NCI-H2107 (cell line): ENCODE measurements at regions not wholly inside any gene's neighbourhood (a gene's known extent, or its start where the extent isn't known, plus 50 kb on each side); places are given as distances from the start of the nearest gene placed in this dataset.
"Not testable (repeated sequence)": the region's sequence is repeated elsewhere in the genome, so short reads cannot be mapped to it uniquely, and the experiment has no call there.

Experiments
- DNase-seq: peaks from one replicate; lab custom pipeline; 2025; lab: John Stamatoyannopoulos, UW

DNA sequence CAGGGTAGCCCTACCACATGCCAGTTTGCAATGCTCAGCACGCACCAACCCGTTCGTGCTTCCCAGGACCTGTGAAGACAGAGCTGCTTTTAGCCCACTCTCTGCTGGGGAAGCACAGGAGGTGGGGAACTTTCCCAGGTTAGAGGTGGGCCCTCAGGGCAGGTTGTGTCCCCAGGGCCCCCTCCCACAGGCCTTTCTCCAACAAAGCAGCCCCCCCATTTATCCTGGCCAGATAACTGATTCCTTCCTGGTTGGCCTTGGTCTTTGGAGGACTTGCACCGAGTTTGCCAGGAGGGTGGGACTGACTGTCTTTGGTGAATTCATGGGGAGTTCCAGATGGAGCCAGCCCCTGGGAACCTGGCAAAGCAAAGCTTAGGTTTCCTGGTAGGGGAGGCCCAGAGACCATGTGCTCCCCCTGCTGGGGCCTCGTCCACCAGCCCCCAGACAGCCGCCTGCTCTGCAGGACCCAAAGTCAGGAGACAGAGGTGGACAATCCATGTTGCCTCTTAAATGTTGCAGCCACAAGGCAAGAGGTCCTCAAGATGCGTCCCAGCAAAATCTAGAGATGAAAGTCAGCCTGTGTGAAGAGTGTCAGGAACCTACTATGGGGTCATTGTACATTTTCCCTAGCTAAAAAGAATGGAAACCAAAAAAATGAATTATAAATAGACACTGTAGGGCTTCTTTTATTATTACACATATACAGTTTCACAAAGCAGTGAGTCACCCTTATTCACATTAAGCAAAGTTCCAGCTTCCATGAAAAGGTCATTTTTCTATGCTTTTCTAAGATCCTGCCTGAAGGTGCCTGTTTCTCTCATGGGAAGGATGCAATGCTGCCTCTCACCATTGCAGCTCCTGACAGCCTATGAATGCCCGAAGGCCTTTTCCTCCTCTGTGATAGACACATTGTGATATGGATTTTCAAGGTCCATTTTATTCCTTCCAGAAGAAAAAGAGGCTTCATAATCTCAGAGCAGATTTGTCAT, 497.8 kb downstream of the PREX1 start:
- DNase-seq: no peak

DNA sequence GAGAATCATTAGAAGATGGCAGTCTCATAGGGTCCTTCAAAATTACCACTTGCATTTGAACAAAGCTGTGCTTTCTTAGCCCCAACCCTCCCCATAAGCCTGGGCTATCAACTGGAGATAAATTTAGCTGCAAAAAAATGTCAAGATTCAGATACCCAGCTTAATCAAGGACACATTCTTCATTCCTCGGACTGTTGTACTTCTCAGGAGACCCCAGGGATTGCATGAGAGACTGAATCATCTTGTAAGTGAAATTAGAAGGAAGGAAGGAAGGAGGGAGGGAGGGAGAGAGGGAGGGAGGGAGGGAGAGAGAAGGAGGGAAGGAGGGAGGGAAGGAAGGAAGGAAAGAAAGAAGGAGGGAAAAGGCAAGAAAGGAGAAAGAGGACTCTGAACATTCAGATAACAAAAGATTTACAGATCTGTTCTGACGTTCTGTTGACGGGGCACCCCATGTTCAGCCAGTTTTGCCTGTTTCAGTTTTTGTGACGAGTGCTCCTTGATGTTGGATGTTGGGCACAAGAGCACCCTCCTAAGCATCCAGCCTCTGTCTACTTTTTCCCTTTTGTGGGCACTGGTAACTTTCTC, 498.7 kb downstream of the PREX1 start:
- DNase-seq: no peak

- not testable (repeated sequence) for DNase-seq
Observed at GRCh38 chr20:48327848-48328247, 500.0 kb downstream of the PREX1 start.

- DNase-seq: no peak
Observed at GRCh38 chr20:48326868-48327267, 500.9 kb downstream of the PREX1 start.

- no peak for DNase-seq
Observed at GRCh38 chr20:48326434-48326691, 501.4 kb downstream of the PREX1 start.

DNA sequence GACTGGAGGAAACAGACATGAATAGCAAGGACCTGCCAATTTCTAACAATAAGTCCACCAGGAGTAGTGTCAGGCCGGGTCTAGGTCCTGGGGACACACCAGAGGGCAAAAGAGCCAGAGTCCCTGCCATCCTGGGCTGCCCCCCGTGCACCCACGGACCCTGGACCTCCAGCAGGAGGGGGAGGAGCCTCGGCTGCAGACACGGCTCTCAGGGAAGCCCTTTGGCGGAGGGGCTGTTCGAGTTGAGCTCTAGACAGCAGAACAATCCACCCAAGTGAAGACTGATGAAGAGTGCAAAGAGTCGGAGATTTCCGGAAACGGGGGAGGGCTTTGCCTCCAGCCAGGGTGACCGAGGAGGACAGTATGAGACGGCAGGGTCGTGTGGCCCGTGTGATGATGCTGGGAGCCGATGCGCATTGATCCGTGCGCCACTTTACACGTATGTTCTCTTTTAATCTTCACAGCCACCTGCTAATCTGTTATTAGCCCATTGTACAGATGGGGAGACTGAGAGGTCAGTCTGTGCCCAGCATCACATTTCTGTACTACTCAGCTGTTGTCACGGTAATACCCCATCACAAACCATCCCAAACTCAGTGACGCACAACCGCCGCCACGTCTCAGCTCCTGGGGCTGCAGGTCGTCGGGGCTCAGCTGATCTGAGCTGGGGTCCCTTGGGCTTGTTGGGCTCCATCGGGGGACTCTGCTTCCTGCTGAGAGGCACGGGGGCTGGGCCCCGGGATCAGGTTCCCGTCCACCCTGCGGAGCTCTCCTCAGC, 502.0 kb downstream of the PREX1 start:
- no peak for DNase-seq

GRCh38 chr20:48324744-48325143, 503.1 kb downstream of the PREX1 start:
- DNase-seq: no peak

- DNase-seq: no peak
Observed at GRCh38 chr20:48321271-48321670, 506.5 kb downstream of the PREX1 start.

DNA sequence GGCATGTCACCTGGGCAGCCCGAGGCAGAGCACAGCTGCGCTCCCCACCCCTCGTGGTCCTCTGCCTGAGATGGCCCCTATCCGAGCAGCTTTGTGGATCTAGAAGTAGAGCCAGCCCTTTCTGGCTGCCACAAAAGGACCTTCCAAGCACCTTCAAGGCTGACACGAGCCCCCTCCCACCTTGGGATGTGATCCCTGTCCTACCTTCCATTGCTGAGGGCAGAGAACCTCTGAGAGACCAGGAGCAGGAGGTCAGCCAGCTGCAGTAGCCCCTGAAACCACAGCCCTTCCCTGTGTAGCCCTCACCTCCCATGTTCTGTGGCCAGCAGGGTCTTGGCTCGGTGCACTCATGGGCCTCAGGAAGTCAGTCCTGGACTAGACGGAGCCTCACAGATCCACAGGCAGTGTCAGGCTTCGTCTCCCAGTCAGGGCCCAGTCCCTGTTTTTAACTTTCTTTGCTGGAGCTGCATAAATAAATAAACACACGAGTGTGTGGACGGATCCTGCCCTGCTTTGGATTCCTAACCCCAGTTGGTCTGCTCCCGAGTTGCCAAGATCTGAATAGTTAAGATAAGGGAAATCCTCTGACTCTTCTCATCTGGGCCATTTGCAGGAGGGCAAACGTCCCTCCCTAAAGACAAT, 507.7 kb downstream of the PREX1 start:
- no peak for DNase-seq

- DNase-seq: no peak
Observed at GRCh38 chr20:48317578-48317977, 510.2 kb downstream of the PREX1 start.

DNA sequence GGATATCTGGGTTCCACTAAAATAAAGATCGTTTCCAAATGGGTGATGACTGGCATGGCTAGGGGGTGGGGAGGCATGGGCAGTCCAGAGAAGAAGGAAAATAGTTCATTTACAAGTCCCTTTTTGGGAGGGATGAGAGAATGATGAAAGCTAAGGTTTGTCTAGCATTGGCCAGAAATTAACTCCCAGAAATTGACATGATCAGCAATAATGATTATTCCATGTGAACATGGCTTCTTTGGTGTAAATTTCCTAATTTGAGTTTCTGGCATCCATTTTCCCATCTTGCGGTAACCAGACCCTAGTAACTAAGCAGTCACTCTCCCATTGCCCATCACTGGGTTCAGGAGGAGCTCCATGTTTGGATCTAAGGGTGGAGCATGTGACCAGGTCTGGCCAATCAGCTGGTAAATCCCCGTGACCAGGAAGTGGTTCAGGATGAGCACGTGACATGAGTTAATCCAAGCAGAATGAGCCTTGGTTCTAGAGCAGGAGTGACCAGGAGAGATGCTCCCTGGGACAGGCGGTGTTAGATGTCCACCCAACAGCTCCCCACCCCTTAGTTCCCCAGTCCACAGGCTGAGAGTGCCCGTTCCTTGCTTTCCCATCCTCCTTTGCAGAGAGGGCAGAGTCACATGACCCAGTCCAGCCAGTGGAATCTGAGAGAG, 512.7 kb downstream of the PREX1 start:
- DNase-seq: no peak

DNA sequence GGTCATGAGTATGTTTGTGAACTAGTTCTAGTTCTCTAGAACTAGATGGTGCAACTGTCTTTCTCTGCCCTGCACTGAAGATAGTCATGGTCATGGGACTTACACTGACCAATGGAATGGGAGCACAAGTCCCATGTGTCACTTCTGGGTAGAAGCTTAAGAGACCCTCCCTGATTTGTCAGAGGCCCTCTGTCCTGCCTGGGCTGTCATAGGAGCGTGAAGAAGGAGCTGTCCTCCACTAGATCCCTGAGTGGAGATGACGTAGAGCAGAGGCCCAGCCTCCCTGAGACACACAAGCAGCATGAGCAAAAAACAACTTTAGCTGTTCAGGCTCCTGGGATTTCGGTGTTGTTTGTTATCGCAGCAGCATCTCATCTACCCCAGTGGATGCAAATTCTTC, 514.5 kb downstream of the PREX1 start:
- no peak for DNase-seq

DNA sequence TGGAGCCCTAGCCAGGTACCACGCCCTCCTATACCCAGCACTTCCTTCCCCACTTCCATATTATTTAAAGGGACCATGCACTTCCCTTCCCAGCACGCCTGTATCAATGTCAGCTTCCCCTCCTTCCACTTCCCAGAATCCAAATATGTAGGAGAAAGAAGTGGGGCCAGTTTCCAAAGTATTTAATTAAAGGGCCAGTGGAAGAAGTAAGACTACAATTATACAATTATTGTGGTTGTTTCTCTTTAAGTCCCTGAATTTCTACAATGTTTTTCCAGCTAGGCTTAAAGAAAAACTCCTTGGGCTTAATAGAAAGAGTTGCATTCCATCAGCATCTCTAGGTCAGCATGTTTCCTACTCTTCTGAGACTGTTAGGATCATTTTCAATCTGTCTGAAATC, 515.8 kb downstream of the PREX1 start:
- no peak for DNase-seq

- no peak for DNase-seq
Observed at GRCh38 chr20:48310305-48310704, 517.5 kb downstream of the PREX1 start.

GRCh38 chr20:48309293-48309692, 518.5 kb downstream of the PREX1 start:
- DNase-seq: no peak

DNA sequence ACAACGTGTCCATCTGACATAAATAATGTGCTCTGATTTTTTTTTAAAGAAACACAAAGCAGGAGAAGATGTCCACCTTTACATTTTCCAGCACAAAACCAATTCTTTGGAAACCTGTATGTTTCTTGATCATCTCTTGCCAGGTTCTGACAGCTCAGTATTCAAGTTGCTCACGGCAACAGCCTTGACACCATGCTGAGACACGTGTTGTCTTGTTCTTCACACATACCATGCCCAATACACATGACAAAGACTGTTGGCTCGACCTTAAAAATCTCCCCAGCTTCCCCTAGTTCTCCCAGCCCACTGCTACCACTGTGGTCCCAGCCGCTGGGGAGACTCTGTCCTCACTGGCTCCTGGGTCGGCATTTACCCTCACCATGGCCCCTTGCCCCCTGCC, 518.9 kb downstream of the PREX1 start:
- no peak for DNase-seq

GRCh38 chr20:48308232-48308781, 519.5 kb downstream of the PREX1 start:
- no peak for DNase-seq

DNA sequence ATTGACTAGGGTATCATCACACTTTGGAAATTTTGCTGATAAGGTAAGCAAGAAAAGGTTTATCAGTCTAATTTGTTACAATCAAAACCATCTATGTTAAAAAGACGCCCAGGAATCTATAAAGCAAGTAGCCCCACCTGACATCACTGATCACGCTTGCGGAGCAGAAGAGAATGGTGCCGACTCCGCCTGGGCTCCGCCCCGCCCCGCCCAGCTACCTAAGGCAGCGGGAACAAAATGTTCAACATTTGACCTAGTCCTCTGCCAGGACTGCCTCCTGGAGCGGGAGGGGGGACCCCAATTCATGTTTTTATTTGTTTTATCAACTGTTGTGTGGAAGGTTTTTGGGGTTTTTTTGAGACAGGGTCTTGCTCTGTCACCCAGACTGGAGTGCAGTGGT, 520.5 kb downstream of the PREX1 start:
- DNase-seq: no peak

DNA sequence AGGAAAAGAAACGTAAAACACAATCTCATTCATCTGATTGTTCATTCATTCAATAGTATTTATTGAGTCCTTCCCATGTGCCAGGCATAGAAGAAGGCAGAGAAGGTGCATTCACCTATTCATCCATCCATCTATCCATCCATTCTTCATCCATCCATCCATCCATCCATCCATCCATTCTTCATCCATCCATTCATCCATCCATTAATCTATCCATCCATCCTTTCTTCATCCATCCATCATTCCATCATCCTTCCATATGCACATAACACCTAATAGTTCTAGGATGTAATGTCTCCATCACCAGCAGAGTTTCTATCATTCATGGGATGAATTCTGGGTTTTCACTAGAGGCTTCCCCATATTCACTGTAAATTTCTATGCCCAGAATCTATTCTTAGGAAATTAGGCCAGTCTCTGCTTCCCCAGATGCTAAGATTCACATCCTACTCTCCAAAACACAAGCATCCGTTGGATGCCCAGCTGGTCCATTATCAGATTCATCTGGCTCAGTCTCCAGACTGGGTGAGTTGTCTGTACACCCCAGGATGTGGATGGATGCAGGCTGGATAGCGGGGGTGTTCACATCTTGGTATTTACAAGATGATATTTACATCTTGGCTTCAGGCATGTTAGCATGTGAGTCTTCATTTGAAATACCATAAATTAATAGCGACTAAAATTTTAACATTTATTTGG, 517.7 kb upstream of the SULF2 start:
- no peak for DNase-seq

GRCh38 chr20:48302149-48302548, 516.9 kb upstream of the SULF2 start:
- no peak for DNase-seq

DNA sequence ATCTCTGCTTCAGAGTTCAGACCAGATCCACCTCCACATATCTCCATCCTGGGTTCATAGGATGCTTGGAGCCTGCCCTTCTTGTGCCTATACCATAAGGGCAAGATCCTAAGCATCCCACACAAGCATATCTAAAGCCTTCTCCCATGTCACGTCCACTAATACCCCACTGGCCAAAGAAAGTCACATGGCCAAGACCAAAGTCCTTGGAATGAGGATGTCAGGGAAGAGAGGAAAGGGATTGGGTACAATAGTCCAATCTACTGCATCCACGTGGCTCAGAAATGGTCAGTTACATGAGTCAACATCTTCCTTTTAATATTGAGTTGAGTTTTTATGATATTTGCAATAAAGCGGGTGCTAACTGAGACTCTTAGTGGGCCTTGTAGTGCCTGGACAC, 515.9 kb upstream of the SULF2 start:
- no peak for DNase-seq
